GM12878 (cell line): ENCODE measurements at regions not wholly inside any gene's neighbourhood (a gene's known extent, or its start where the extent isn't known, plus 50 kb on each side); places are given as distances from the start of the nearest gene placed in this dataset.

Source experiments
- ASH2L ChIP-seq: fragments of 300-600, 200-600 bp; sonication (generic); IDR thresholded peaks from 2 replicates; pipeline ENCODE4 v1.6.1; 2017; ENCODE audit warnings: low read depth, mild to moderate bottlenecking, borderline replicate concordance
- CEBPB ChIP-seq, 2 experiments: fragments of 150-350 bp in 1 of 2; IDR thresholded peaks; 2 replicates each; pipeline ENCODE4 v1.6.1; 2012 to 2014; ENCODE audit warnings: low read depth in 2 of 2, low read length in 2 of 2, borderline replicate concordance in 1 of 2, inconsistent platforms in 1 of 2
- CREM ChIP-seq: IDR thresholded peaks from 2 replicates; pipeline ENCODE4 v1.6.1; 2014; ENCODE audit warnings: antibody characterized with exemption, low read depth
- EP300 ChIP-seq, 2 experiments: fragments of 150-350 bp in 1 of 2; IDR thresholded peaks; 2 replicates each; pipeline ENCODE4 v1.6.1; 2011 to 2012; ENCODE audit warnings: low read depth in 2 of 2, low read length in 2 of 2, borderline replicate concordance in 1 of 2, improper control_type of control experiment in 1 of 2, inconsistent platforms in 1 of 2; ENCODE audit not compliant: control insufficient read depth in 1 of 2
- POLR2A ChIP-seq: IDR thresholded peaks from 2 replicates; pipeline ENCODE4 v1.6.1; 2011; ENCODE audit warnings: low read depth, mild to moderate bottlenecking, low read length
- POLR2AphosphoS2 ChIP-seq: IDR thresholded peaks from 2 replicates; pipeline ENCODE4 v1.6.1; 2011; ENCODE audit warnings: low read depth, mild to moderate bottlenecking, low read length, improper control_type of control experiment, moderate library complexity
- RCOR1 ChIP-seq: conservative IDR thresholded peaks from 2 replicates; pipeline ENCODE4 v1.6.1; 2012; ENCODE audit warnings: low read depth, low read length, improper control_type of control experiment
- SIX5 ChIP-seq: IDR thresholded peaks from 2 replicates; pipeline ENCODE4 v1.6.1; 2011; ENCODE audit warnings: mild to moderate bottlenecking, low read depth, low read length, moderate library complexity; ENCODE audit not compliant: severe bottlenecking
- SUZ12 ChIP-seq: fragments of 200-600 bp; sonication (generic); IDR thresholded peaks from one replicate; pipeline ENCODE4 v1.6.1; 2018; ENCODE audit warnings: antibody characterized with exemption, mild to moderate bottlenecking; ENCODE audit not compliant: unreplicated experiment
- ZNF384 ChIP-seq: IDR thresholded peaks from 2 replicates; pipeline ENCODE4 v1.6.1; 2012; ENCODE audit warnings: low read depth, mild to moderate bottlenecking, low read length, improper control_type of control experiment, borderline replicate concordance
- TF ChIP-seq, protein P1 (sequence below), 3 experiments: IDR thresholded peaks in 2 of 3; conservative IDR thresholded peaks in 1 of 3; 2 replicates each; pipeline ENCODE4 v1.5.1; 2011; ENCODE audit warnings: low read depth in 3 of 3, low read length in 3 of 3, mild to moderate bottlenecking in 3 of 3, control low read depth in 2 of 3, moderate library complexity in 2 of 3, inconsistent platforms in 1 of 3, mixed read lengths in 1 of 3; ENCODE audit not compliant: control insufficient read depth in 2 of 3, insufficient read depth in 1 of 3; ENCODE audit errors: extremely low read depth in 1 of 3

DNA sequence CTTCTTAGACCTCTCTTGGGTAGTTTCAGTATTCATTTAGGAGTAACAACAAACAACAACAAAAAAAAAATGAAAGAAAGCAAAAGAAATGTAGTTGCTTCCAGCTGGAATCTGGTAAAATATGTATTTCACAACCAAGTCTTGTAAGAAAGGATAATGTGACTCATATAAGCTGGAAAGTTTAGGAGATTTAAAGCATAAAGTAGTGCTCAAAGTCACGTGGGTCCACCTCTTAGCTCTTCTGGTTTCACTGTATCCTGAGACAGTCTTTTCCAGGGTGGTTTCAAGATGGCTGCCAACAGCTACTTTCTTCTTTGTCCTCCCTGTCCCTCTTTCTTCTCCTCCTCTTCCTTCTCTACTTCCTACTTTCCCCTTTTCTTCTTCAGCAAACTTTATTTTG lies 69.5 kb upstream of the CDK13 start:
- TF ChIP-seq ASH2L (no peak), ZNF384 (no peak), POLR2AphosphoS2 (no peak), POLR2A (no peak), EP300 (IDR thresholded peaks at IDR 0.05; ENCODE audit: borderline replicate concordance in 1 of 2, control insufficient read depth in 1 of 2, low read depth in 2 of 2, low read length in 2 of 2) (no peak), RCOR1 (no peak), SIX5 (no peak), CEBPB (IDR thresholded peaks at IDR 0.05; ENCODE audit: borderline replicate concordance in 1 of 2, low read depth in 2 of 2, low read length in 2 of 2) (no peak), SUZ12 (no peak), CREM (no peak)
- TF ChIP-seq, protein P1, sequence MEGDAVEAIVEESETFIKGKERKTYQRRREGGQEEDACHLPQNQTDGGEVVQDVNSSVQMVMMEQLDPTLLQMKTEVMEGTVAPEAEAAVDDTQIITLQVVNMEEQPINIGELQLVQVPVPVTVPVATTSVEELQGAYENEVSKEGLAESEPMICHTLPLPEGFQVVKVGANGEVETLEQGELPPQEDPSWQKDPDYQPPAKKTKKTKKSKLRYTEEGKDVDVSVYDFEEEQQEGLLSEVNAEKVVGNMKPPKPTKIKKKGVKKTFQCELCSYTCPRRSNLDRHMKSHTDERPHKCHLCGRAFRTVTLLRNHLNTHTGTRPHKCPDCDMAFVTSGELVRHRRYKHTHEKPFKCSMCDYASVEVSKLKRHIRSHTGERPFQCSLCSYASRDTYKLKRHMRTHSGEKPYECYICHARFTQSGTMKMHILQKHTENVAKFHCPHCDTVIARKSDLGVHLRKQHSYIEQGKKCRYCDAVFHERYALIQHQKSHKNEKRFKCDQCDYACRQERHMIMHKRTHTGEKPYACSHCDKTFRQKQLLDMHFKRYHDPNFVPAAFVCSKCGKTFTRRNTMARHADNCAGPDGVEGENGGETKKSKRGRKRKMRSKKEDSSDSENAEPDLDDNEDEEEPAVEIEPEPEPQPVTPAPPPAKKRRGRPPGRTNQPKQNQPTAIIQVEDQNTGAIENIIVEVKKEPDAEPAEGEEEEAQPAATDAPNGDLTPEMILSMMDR (IDR thresholded peaks at IDR 0.05 in 2 of 3, conservative IDR thresholded peaks at IDR 0.05 in 1 of 3; ENCODE audit: control insufficient read depth in 2 of 3, extremely low read depth in 1 of 3, insufficient read depth in 1 of 3, low read depth in 3 of 3, low read length in 3 of 3) = no peak
